GM12873 (cell line): ENCODE measurements at regions not wholly inside any gene's neighbourhood (a gene's known extent, or its start where the extent isn't known, plus 50 kb on each side); places are given as distances from the start of the nearest gene placed in this dataset.

Experiments used
- TF ChIP-seq, protein P1 (sequence below): IDR thresholded peaks from 2 replicates; pipeline ENCODE4 v1.5.1; 2012; ENCODE audit warnings: low read depth, mild to moderate bottlenecking, moderate library complexity, low read length, control low read depth; ENCODE audit not compliant: insufficient read depth; ENCODE audit errors: missing control alignments

DNA sequence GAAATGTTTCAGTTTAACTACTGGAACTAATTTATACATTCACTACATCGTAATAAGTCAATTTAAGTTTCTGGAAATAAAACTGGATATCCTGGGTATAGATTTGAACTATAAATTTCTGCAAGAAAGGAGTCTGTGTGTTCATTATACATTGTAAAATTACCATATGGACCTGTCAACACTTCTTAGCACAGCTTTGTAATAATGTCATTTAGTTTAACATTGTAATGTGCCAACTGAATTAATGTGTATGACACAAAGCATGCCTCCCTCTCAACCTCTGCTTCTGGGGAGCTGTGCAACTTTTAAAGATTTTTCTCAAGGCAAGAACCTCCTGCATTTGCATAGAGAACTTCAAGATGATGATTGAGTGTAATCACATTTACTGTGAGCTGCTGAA is 213.7 kb upstream of the GALNT5 start:
- TF ChIP-seq, protein P1, sequence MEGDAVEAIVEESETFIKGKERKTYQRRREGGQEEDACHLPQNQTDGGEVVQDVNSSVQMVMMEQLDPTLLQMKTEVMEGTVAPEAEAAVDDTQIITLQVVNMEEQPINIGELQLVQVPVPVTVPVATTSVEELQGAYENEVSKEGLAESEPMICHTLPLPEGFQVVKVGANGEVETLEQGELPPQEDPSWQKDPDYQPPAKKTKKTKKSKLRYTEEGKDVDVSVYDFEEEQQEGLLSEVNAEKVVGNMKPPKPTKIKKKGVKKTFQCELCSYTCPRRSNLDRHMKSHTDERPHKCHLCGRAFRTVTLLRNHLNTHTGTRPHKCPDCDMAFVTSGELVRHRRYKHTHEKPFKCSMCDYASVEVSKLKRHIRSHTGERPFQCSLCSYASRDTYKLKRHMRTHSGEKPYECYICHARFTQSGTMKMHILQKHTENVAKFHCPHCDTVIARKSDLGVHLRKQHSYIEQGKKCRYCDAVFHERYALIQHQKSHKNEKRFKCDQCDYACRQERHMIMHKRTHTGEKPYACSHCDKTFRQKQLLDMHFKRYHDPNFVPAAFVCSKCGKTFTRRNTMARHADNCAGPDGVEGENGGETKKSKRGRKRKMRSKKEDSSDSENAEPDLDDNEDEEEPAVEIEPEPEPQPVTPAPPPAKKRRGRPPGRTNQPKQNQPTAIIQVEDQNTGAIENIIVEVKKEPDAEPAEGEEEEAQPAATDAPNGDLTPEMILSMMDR: no peak

DNA sequence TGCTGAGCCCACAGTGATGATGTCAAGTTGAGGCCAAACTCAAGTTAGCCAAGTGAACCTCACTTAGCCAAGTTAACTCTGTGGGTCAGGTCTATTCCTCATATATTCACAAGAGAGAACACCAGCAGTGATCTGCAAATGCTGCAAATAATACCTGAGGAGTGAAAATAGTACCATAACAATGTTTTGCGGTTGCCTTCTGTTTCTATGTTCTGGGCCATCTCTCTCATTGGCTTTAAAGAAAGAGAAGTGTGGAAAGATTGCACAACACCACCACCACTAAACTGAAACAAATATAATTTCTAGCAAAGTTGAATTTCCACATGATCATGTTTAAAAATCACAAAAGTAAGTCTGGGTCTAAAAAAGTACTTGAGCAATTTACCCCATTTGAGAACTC is 211.1 kb upstream of the GALNT5 start:
- TF ChIP-seq, protein P1: no peak

DNA sequence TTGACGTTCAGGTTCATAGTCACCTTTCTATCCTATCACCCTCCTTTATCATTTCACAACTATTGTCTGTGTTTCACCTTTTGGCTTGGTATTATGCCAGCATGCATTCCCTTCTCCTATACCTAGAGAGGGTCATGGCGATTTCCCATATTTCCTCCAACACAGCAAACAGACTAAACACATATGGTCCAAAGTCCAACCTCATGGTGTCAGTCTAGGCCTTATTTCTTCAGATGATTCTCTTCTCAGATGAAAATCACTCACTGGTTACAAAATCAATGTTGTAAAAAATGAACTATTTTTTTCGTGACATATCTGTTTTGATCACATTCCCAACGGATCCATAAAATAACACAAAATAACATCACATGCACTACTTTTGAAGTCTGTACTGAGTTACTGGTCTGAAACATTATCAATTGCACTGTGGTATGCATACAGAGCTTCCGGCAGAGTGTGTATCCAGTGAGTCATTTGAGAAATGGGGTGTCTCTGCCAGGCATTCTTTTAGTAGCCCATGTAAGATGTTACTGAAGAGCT is 204.8 kb upstream of the GALNT5 start:
- TF ChIP-seq, protein P1: no peak

DNA sequence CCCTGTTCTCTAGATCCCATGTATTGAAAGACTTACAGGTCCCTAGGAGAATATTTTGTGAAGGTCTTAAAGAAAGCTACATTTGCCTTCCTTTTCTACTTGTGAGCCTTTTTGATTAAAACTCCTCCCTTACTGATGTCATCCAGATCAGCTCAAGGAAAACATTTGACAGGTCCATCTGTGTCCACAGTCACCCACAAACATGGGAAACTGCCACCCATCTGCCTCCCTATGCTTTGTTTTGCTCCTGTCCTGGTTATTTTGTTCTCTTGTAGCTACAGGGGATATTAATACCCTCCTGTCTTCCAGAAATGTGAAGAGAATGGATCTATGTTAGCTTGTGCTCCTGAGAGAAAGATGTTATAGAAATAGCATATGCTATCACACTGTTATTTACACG is 203.6 kb upstream of the GALNT5 start:
- TF ChIP-seq, protein P1: no peak

DNA sequence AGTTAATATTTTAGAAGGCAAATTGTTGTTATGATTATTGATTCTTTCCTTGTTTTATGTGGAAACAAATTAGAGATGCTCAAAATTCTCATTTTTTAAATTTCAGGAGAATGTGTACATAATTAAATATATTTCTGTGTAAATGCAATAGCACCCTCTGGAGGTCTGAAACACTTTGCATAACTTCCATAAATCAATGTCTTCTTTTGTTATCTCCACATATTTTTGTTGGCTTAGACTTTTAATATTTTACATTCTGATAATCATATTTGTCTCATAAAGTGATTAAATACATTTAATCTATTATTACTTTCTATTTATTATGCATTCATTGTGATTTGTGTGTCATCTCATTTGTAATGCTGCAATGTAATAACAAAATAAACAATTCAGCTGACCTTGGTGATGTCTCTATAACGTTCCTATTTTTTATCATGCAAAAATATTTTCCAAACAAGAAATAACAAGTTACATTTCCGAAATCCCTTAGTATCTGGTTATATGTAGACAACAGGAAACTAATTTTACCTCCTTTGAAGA is 201.8 kb upstream of the GALNT5 start:
- TF ChIP-seq, protein P1: peak; percentile 15

DNA sequence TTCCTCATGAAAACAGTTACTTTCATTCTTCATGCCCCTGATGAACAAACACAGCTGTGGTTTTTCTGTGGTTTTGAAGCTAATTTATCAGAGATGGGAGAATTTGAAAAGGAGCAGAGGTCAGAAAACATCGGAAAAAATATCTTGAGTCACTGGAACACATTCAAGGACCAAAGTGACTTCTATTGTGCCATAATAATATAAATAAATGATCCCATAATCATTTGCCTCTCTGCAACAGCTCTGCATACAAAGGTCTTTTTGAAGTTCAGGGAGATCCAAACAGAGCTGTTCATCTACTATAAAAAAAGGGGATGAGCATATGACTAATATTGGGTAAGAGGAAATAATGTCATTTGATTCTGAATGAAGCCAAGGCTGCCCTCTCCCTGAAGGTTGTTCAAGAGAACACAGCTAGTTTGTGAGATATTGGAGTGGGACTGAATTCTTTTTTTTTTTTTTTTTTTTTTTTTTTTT is 201.3 kb upstream of the GALNT5 start:
- TF ChIP-seq, protein P1: no peak

DNA sequence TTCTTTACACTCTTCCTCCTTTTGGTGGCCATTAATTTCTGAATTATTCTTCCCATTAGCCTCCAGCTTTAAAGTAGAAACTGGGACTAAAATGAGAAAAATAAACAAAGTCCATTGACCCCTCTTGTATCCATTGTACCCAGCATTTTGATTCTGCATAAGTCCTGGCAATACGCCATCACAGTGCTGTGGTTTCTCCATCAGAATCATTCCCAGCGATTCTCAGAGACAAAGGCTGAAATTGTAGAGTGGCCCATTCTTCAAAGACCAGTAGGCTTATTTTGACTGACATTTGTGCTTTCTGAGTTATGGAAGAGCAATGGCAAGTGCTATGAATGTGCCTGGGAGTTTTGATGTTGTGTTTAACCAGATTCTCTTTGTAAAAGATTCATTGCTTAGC is 199.3 kb upstream of the GALNT5 start:
- TF ChIP-seq, protein P1: no peak
